ENCODE measurements at regions not wholly inside any gene's neighbourhood (a gene's known extent, or its start where the extent isn't known, plus 50 kb on each side); places are given as distances from the start of the nearest gene placed in this dataset.

DNA sequence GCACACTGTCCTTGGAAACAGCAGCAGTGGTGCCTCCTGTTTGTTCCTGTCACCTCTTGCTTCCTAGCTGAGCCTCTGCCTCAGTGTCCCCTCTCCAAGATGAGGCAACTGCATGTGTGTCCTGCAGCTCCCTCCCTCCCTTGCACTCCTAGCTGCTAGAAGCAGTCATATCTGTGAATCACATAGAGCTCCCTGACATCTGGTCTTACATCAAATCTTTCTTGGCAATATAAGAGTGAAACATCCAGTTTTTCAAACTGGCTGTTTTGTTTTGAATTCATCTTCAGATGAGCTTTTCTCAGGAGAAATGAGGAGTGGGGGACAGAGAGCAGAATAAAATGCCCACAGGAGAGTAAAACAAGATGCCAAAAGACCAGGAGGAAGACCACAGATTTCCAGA, 103.7 kb downstream of the VCPKMT start:
- TF ChIP-seq, protein P1, sequence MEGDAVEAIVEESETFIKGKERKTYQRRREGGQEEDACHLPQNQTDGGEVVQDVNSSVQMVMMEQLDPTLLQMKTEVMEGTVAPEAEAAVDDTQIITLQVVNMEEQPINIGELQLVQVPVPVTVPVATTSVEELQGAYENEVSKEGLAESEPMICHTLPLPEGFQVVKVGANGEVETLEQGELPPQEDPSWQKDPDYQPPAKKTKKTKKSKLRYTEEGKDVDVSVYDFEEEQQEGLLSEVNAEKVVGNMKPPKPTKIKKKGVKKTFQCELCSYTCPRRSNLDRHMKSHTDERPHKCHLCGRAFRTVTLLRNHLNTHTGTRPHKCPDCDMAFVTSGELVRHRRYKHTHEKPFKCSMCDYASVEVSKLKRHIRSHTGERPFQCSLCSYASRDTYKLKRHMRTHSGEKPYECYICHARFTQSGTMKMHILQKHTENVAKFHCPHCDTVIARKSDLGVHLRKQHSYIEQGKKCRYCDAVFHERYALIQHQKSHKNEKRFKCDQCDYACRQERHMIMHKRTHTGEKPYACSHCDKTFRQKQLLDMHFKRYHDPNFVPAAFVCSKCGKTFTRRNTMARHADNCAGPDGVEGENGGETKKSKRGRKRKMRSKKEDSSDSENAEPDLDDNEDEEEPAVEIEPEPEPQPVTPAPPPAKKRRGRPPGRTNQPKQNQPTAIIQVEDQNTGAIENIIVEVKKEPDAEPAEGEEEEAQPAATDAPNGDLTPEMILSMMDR (IDR thresholded peaks at IDR 0.05; ENCODE audit: insufficient read depth, low read length), result no peak
- TF ChIP-seq SPI1 (IDR thresholded peaks at IDR 0.05; ENCODE audit: borderline replicate concordance, low read depth), result no peak
- no peak for TF ChIP-seq GABPA (IDR thresholded peaks at IDR 0.05; ENCODE audit: low read depth)
- TF ChIP-seq, protein P2, sequence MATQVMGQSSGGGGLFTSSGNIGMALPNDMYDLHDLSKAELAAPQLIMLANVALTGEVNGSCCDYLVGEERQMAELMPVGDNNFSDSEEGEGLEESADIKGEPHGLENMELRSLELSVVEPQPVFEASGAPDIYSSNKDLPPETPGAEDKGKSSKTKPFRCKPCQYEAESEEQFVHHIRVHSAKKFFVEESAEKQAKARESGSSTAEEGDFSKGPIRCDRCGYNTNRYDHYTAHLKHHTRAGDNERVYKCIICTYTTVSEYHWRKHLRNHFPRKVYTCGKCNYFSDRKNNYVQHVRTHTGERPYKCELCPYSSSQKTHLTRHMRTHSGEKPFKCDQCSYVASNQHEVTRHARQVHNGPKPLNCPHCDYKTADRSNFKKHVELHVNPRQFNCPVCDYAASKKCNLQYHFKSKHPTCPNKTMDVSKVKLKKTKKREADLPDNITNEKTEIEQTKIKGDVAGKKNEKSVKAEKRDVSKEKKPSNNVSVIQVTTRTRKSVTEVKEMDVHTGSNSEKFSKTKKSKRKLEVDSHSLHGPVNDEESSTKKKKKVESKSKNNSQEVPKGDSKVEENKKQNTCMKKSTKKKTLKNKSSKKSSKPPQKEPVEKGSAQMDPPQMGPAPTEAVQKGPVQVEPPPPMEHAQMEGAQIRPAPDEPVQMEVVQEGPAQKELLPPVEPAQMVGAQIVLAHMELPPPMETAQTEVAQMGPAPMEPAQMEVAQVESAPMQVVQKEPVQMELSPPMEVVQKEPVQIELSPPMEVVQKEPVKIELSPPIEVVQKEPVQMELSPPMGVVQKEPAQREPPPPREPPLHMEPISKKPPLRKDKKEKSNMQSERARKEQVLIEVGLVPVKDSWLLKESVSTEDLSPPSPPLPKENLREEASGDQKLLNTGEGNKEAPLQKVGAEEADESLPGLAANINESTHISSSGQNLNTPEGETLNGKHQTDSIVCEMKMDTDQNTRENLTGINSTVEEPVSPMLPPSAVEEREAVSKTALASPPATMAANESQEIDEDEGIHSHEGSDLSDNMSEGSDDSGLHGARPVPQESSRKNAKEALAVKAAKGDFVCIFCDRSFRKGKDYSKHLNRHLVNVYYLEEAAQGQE (IDR thresholded peaks at IDR 0.05; ENCODE audit: insufficient replicate concordance, low read depth), result no peak
- TF ChIP-seq POLR2AphosphoS5 (IDR thresholded peaks at IDR 0.05; ENCODE audit: low read depth), result no peak
